ENCODE measurements at regions not wholly inside any gene's neighbourhood (a gene's known extent, or its start where the extent isn't known, plus 50 kb on each side); places are given as distances from the start of the nearest gene placed in this dataset.

DNA sequence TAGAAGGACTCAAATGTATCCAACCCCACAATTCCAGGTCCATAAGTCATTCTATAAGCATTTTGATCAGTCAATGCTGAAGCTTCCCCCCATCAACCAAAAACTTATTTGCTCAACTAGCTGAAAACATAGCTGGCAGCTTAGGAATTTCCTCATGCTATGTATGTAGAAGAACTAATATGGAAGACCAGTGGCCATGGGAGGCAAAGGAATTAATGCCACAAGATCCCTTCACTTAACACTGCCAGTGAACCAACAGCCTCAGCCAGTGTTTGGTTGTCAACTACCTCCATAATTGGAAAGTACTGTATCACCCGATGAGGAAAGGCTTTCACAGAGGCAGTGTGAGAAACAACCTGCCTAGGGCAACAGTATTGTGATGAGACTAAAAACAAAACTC, 105.4 kb downstream of the ZNF429 start:
- no peak for DNase-seq (ENCODE audit: low read depth, low spot score)
- no peak for FAIRE-seq
- Histone ChIP-seq H4K20me1 (ENCODE audit: control insufficient read depth, insufficient read depth) (no peaks in the 10 kb centered on the region), H3K36me3 (ENCODE audit: control insufficient read depth in 2 of 2, insufficient read depth in 2 of 2, low read length in 1 of 2) (no peaks in the 10 kb centered on the region), H3K27me3 (replicated peaks in 1 of 2; ENCODE audit: control insufficient read depth in 2 of 2, insufficient read depth in 2 of 2, low read length in 1 of 2) (no peaks in the 10 kb centered on the region), H3K9me3 (replicated peaks; ENCODE audit: control insufficient read depth, insufficient read depth, low read length) (no peaks in the 10 kb centered on the region; the same call in 2 of the 3 replicates), H3K9ac (ENCODE audit: control insufficient read depth, insufficient read depth, low read length) (no peak overlapping the region), H3K79me2 (ENCODE audit: control insufficient read depth, insufficient read depth, low read length) (no peaks in the 10 kb centered on the region), H3K4me2 (ENCODE audit: control insufficient read depth, insufficient read depth) (no peak overlapping the region), H3K4me1 (ENCODE audit: control insufficient read depth, insufficient read depth, low read length) (no peaks in the 10 kb centered on the region), H2AFZ (ENCODE audit: control insufficient read depth, low read depth, low read length) (no peak overlapping the region), H3K27ac (ENCODE audit: control insufficient read depth, insufficient read depth) (no peak overlapping the region), H3K4me3 (no peak overlapping the region)
- RAD21 ChIA-PET (ENCODE audit: unreplicated experiment), result no interaction called here
- POLR2A ChIA-PET, result no interaction called here
- in situ Hi-C loops (cut with MboI) (no loop called here), intact Hi-C loops (cut with micrococcal nuclease; ENCODE audit: unreplicated experiment) (no loop called here)
- ATAC-seq, result no peak
- SMC1A ChIA-PET (ENCODE audit: uncharacterized antibody, unreplicated experiment), result no interaction called here
- TF ChIP-seq ZNF622 (IDR thresholded peaks at IDR 0.05), result no peak
- no peak for TF ChIP-seq RBBP5 (conservative IDR thresholded peaks at IDR 0.05)
- no peak for TF ChIP-seq ZNF274 (IDR thresholded peaks at IDR 0.05; ENCODE audit: insufficient read depth, insufficient read length)
- BruUV-seq (replicated peaks), result no TSS peak
- CTCF ChIA-PET, result no interaction called here
- WGBS (ENCODE audit: insufficient coverage, insufficient replicate concordance, low lambda C conversion rate, missing lambda C conversion rate), result 0% methylated on average over 1 of the region's 1 CpG

DNA sequence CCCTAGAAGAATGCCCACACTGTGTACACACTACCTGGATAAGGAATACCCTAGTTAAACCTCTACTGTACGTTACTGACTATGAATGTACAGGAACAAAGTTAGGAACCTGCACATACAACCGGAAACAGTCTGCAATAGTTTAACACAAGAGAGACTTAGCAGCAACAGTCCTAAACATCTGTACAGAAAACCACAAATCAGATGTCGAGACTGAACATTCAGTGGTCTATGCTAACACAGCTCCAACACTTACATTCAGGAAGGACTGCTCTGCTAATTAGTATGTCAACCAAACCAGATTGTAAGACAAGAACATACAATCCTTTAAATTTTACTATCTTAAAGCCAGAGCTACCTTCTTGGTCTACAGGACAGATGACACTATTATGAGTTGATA, 104.9 kb downstream of the ZNF429 start:
- RAD21 ChIA-PET (ENCODE audit: unreplicated experiment), result no interaction called here
- Histone ChIP-seq H3K27ac (ENCODE audit: control insufficient read depth, insufficient read depth) (no peak overlapping the region), H3K79me2 (ENCODE audit: control insufficient read depth, insufficient read depth, low read length) (no peaks in the 10 kb centered on the region), H3K4me3 (no peak overlapping the region), H3K36me3 (ENCODE audit: control insufficient read depth in 2 of 2, insufficient read depth in 2 of 2, low read length in 1 of 2) (no peaks in the 10 kb centered on the region), H3K4me2 (ENCODE audit: control insufficient read depth, insufficient read depth) (no peak overlapping the region), H3K9me3 (replicated peaks; ENCODE audit: control insufficient read depth, insufficient read depth, low read length) (no peaks in the 10 kb centered on the region; the same call in 2 of the 3 replicates), H2AFZ (ENCODE audit: control insufficient read depth, low read depth, low read length) (no peak overlapping the region), H3K4me1 (ENCODE audit: control insufficient read depth, insufficient read depth, low read length) (no peaks in the 10 kb centered on the region), H3K9ac (ENCODE audit: control insufficient read depth, insufficient read depth, low read length) (no peak overlapping the region), H4K20me1 (ENCODE audit: control insufficient read depth, insufficient read depth) (no peaks in the 10 kb centered on the region), H3K27me3 (replicated peaks in 1 of 2; ENCODE audit: control insufficient read depth in 2 of 2, insufficient read depth in 2 of 2, low read length in 1 of 2) (no peaks in the 10 kb centered on the region)
- CTCF ChIA-PET, result no interaction called here
- BruUV-seq (replicated peaks), result no TSS peak
- SMC1A ChIA-PET (ENCODE audit: uncharacterized antibody, unreplicated experiment), result no interaction called here
- FAIRE-seq (no peak), DNase-seq (ENCODE audit: low read depth, low spot score) (no peak), ATAC-seq (no peak)
- intact Hi-C loops (cut with micrococcal nuclease; ENCODE audit: unreplicated experiment) (no loop called here), in situ Hi-C loops (cut with MboI) (no loop called here)
- POLR2A ChIA-PET, result no interaction called here
- WGBS (ENCODE audit: insufficient coverage, insufficient replicate concordance, low lambda C conversion rate, missing lambda C conversion rate), result 18% methylated on average over 3 of the region's 3 CpGs
- TF ChIP-seq LARP7 (IDR thresholded peaks at IDR 0.05) (no peak), RCOR1 (conservative IDR thresholded peaks at IDR 0.05; ENCODE audit: low read depth, low read length) (no peak), MTA3 (IDR thresholded peaks at IDR 0.05; ENCODE audit: borderline replicate concordance, low read length) (no peak), GATAD2B (conservative IDR thresholded peaks at IDR 0.05; ENCODE audit: low read depth) (no peak), POLR2A (IDR thresholded peaks at IDR 0.05; ENCODE audit: low read depth, low read length) (no peak), ATF7 (IDR thresholded peaks at IDR 0.05; ENCODE audit: low read depth) (no peak), STAT3 (IDR thresholded peaks at IDR 0.05; ENCODE audit: low read depth, low read length) (no peak), TCF12 (IDR thresholded peaks at IDR 0.05; ENCODE audit: low read depth, low read length) (no peak), MYC (IDR thresholded peaks at IDR 0.05; ENCODE audit: insufficient read depth, insufficient read length, insufficient replicate concordance, low read length, severe bottlenecking) (no peak)
- TF ChIP-seq, protein P1, sequence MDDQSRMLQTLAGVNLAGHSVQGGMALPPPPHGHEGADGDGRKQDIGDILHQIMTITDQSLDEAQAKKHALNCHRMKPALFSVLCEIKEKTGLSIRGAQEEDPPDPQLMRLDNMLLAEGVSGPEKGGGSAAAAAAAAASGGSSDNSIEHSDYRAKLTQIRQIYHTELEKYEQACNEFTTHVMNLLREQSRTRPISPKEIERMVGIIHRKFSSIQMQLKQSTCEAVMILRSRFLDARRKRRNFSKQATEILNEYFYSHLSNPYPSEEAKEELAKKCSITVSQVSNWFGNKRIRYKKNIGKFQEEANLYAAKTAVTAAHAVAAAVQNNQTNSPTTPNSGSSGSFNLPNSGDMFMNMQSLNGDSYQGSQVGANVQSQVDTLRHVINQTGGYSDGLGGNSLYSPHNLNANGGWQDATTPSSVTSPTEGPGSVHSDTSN (IDR thresholded peaks at IDR 0.05; ENCODE audit: insufficient replicate concordance, low read depth, low read length), result no peak
- TF ChIP-seq, protein P2, sequence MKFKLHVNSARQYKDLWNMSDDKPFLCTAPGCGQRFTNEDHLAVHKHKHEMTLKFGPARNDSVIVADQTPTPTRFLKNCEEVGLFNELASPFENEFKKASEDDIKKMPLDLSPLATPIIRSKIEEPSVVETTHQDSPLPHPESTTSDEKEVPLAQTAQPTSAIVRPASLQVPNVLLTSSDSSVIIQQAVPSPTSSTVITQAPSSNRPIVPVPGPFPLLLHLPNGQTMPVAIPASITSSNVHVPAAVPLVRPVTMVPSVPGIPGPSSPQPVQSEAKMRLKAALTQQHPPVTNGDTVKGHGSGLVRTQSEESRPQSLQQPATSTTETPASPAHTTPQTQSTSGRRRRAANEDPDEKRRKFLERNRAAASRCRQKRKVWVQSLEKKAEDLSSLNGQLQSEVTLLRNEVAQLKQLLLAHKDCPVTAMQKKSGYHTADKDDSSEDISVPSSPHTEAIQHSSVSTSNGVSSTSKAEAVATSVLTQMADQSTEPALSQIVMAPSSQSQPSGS (IDR thresholded peaks at IDR 0.05; ENCODE audit: low read length), result no peak
- TF ChIP-seq, protein P3, sequence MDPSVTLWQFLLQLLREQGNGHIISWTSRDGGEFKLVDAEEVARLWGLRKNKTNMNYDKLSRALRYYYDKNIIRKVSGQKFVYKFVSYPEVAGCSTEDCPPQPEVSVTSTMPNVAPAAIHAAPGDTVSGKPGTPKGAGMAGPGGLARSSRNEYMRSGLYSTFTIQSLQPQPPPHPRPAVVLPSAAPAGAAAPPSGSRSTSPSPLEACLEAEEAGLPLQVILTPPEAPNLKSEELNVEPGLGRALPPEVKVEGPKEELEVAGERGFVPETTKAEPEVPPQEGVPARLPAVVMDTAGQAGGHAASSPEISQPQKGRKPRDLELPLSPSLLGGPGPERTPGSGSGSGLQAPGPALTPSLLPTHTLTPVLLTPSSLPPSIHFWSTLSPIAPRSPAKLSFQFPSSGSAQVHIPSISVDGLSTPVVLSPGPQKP (IDR thresholded peaks at IDR 0.05; ENCODE audit: low read depth, low read length), result no peak
- TF ChIP-seq, protein P4, sequence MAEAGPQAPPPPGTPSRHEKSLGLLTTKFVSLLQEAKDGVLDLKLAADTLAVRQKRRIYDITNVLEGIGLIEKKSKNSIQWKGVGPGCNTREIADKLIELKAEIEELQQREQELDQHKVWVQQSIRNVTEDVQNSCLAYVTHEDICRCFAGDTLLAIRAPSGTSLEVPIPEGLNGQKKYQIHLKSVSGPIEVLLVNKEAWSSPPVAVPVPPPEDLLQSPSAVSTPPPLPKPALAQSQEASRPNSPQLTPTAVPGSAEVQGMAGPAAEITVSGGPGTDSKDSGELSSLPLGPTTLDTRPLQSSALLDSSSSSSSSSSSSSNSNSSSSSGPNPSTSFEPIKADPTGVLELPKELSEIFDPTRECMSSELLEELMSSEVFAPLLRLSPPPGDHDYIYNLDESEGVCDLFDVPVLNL (IDR thresholded peaks at IDR 0.05; ENCODE audit: low read depth, low read length), result no peak

Measured in GM12878 (cell line).